Stimulated activated naive CD8-positive, alpha-beta T cell treated with anti-CD3 and anti-CD28 coated beads, Interleukin-15, Interleukin-2, amounts not matched to agents 100 U/mL and 50 U/mL, for 24 hours (primary cell): ENCODE measurements at regions not wholly inside any gene's neighbourhood (a gene's known extent, or its start where the extent isn't known, plus 50 kb on each side); places are given as distances from the start of the nearest gene placed in this dataset.

Experiments
- ATAC-seq: fragments of 150-1000 bp; cut with Tn5 transposase; one replicate; pipeline ENCODE4 v1.10.0; 2021
- DNase-seq: peaks from one replicate; pipeline ENCODE4 v3.0.0; 2021

- ATAC-seq (no peak), DNase-seq (no peak)
These were observed 285.6 kb downstream of the ETS1 start for GRCh38 chr11:128301756-128302155.

GRCh38 chr11:128300785-128301184, 286.6 kb downstream of the ETS1 start:
- no peak for ATAC-seq

GRCh38 chr11:128299132-128299726, 288.1 kb downstream of the ETS1 start:
- ATAC-seq (no peak), DNase-seq (no peak)

More at GRCh38 chr11:128300785-128301184, 286.6 kb downstream of the ETS1 start:
- DNase-seq: no peak

GRCh38 chr11:128298271-128298670, 289.1 kb downstream of the ETS1 start:
- DNase-seq: no peak

GRCh38 chr11:128297805-128298204, 289.6 kb downstream of the ETS1 start:
- no peak for DNase-seq
- ATAC-seq: no peak

More at GRCh38 chr11:128298271-128298670, 289.1 kb downstream of the ETS1 start:
- no peak for ATAC-seq

GRCh38 chr11:128297091-128297651, 290.2 kb downstream of the ETS1 start:
- DNase-seq (no peak), ATAC-seq (no peak)

- DNase-seq: no peak
- no peak for ATAC-seq
These were observed 292.7 kb downstream of the ETS1 start for GRCh38 chr11:128294671-128295050.

- ATAC-seq: no peak
- peak; percentile 47 for DNase-seq
These were observed 293.2 kb downstream of the ETS1 start for GRCh38 chr11:128294001-128294670.

- DNase-seq (peak; percentile 71), ATAC-seq (peak; percentile 55)
These were observed 295.5 kb downstream of the ETS1 start for GRCh38 chr11:128291835-128292234.

- no peak for ATAC-seq
These were observed 296.4 kb downstream of the ETS1 start for GRCh38 chr11:128291007-128291406.

GRCh38 chr11:128290106-128290840, 297.1 kb downstream of the ETS1 start:
- DNase-seq (peak; percentile 77), ATAC-seq (peak; percentile 60)

More at GRCh38 chr11:128291007-128291406, 296.4 kb downstream of the ETS1 start:
- peak; percentile 48 for DNase-seq

GRCh38 chr11:128289048-128289447, 298.3 kb downstream of the ETS1 start:
- no peak for DNase-seq
- ATAC-seq: peak; percentile 51

- no peak for DNase-seq
- ATAC-seq: no peak
These were observed 299.0 kb downstream of the ETS1 start for GRCh38 chr11:128288368-128288767.

- no peak for ATAC-seq
- no peak for DNase-seq
These were observed 302.0 kb downstream of the ETS1 start for GRCh38 chr11:128285321-128285720.

- ATAC-seq (peak; percentile 31), DNase-seq (no peak)
These were observed 302.7 kb downstream of the ETS1 start for GRCh38 chr11:128284634-128285033.

- DNase-seq: no peak
These were observed 303.9 kb downstream of the ETS1 start for GRCh38 chr11:128283451-128283850.

GRCh38 chr11:128282053-128282452, 305.3 kb downstream of the ETS1 start:
- ATAC-seq (no peak), DNase-seq (no peak)

More at GRCh38 chr11:128283451-128283850, 303.9 kb downstream of the ETS1 start:
- no peak for ATAC-seq

- ATAC-seq: no peak
- DNase-seq: no peak
These were observed 307.5 kb downstream of the ETS1 start for GRCh38 chr11:128279866-128280265.

- no peak for ATAC-seq
- DNase-seq: no peak
These were observed 313.6 kb downstream of the ETS1 start for GRCh38 chr11:128273736-128274135.

GRCh38 chr11:128271401-128271800, 316.0 kb downstream of the ETS1 start:
- DNase-seq (no peak), ATAC-seq (no peak)

- ATAC-seq: no peak
- DNase-seq: no peak
These were observed 317.9 kb downstream of the ETS1 start for GRCh38 chr11:128269466-128269865.

GRCh38 chr11:128266893-128267292, 320.5 kb downstream of the ETS1 start:
- ATAC-seq: peak; percentile 69
- no peak for DNase-seq
